ENCODE measurements at regions not wholly inside any gene's neighbourhood (a gene's known extent, or its start where the extent isn't known, plus 50 kb on each side); places are given as distances from the start of the nearest gene placed in this dataset.
A peak's percentile ranks its signal among the peaks of the same experiment; 100 is the strongest.

- no peak overlapping the region for H3K18ac ChIP-seq (ENCODE audit: low read length)
- H2BK5ac ChIP-seq (ENCODE audit: low read length), result no peak overlapping the region
- H4K8ac ChIP-seq (ENCODE audit: low read depth, low read length), result no peak overlapping the region
- H2BK120ac ChIP-seq (ENCODE audit: low read depth, low read length), result no peak overlapping the region
- no peak overlapping the region for H3K4me3 ChIP-seq (ENCODE audit: low read length in 2 of 2)
- no peak overlapping the region for H4K91ac ChIP-seq (ENCODE audit: low read depth, low read length, poor library complexity)
- H3K79me1 ChIP-seq (ENCODE audit: low read depth, low read length), result no peaks in the 10 kb centered on the region
- H2BK12ac ChIP-seq (ENCODE audit: low read length), result no peak overlapping the region
- no peak overlapping the region for H2BK15ac ChIP-seq (ENCODE audit: low read length)
- no CpG with 5 or more reads among the region's 3 CpGs for WGBS, 2 donors (ENCODE audit: extremely low coverage in 2 of 2, insufficient read length in 2 of 2, insufficient replicate concordance in 1 of 2)
- H3K4me2 ChIP-seq (ENCODE audit: insufficient read depth, low read length, poor library complexity, severe bottlenecking), result no peak overlapping the region
- no peaks in the 10 kb centered on the region for H3K27me3 ChIP-seq (ENCODE audit: control insufficient read depth in 3 of 3, insufficient read depth in 3 of 3, low read depth in 1 of 3, low read length in 3 of 3)
- H3K23ac ChIP-seq (ENCODE audit: low read depth, low read length, poor library complexity), result no peak overlapping the region
- no peaks in the 10 kb centered on the region for H3K36me3 ChIP-seq (replicated peaks in 1 of 2; ENCODE audit: control insufficient read depth in 2 of 2, insufficient read depth in 2 of 2, low read length in 2 of 2)
- H3K9ac ChIP-seq (ENCODE audit: low read depth, low read length, poor library complexity), result no peak overlapping the region
- peaks cover 0 to 3% of the 10 kb centered on the region in 2 donors for H3K4me1 ChIP-seq (ENCODE audit: control insufficient read depth in 2 of 2, insufficient read depth in 1 of 2, low read depth in 1 of 2, low read length in 2 of 2)
- H2AK5ac ChIP-seq (ENCODE audit: low read depth, low read length), result no peak overlapping the region
- no peak overlapping the region for H3K4ac ChIP-seq (ENCODE audit: low read length)
- H2AFZ ChIP-seq (ENCODE audit: low read length), result peak overlapping the region; percentile 12
- H3K27ac ChIP-seq (replicated peaks; ENCODE audit: low read length), result no peak overlapping the region
- H3K9me3 ChIP-seq (replicated peaks in 1 of 2; ENCODE audit: control insufficient read depth in 2 of 2, insufficient read depth in 1 of 2, low read depth in 1 of 2, low read length in 2 of 2), result no peaks in the 10 kb centered on the region
- DNase-seq (ENCODE audit: low spot score), result no peak
- H3K14ac ChIP-seq (ENCODE audit: low read length), result no peak overlapping the region
Observed at GRCh38 chr2:8342407-8342806, 339.4 kb upstream of the ID2 start.

GRCh38 chr2:8343031-8343430 lies 338.8 kb upstream of the ID2 start:
- no peak overlapping the region for H3K4me2 ChIP-seq (ENCODE audit: insufficient read depth, low read length, poor library complexity, severe bottlenecking)
- H3K27ac ChIP-seq (replicated peaks; ENCODE audit: low read length), result no peak overlapping the region
- H2BK5ac ChIP-seq (ENCODE audit: low read length), result no peak overlapping the region
- no peaks in the 10 kb centered on the region for H3K27me3 ChIP-seq (ENCODE audit: control insufficient read depth in 3 of 3, insufficient read depth in 3 of 3, low read depth in 1 of 3, low read length in 3 of 3)
- no peak overlapping the region for H2AK5ac ChIP-seq (ENCODE audit: low read depth, low read length)
- H3K14ac ChIP-seq (ENCODE audit: low read length), result no peak overlapping the region
- no peak overlapping the region for H3K9ac ChIP-seq (ENCODE audit: low read depth, low read length, poor library complexity)
- H3K4me3 ChIP-seq (ENCODE audit: low read length in 2 of 2), result no peak overlapping the region
- WGBS, 2 donors (ENCODE audit: extremely low coverage in 2 of 2, insufficient read length in 2 of 2, insufficient replicate concordance in 1 of 2), result no CpG with 5 or more reads among the region's 2 CpGs
- H4K8ac ChIP-seq (ENCODE audit: low read depth, low read length), result no peak overlapping the region
- H2BK12ac ChIP-seq (ENCODE audit: low read length), result no peak overlapping the region
- no peaks in the 10 kb centered on the region for H3K9me3 ChIP-seq (replicated peaks in 1 of 2; ENCODE audit: control insufficient read depth in 2 of 2, insufficient read depth in 1 of 2, low read depth in 1 of 2, low read length in 2 of 2)
- H4K91ac ChIP-seq (ENCODE audit: low read depth, low read length, poor library complexity), result no peak overlapping the region
- peaks cover 0 to 3% of the 10 kb centered on the region in 2 donors for H3K4me1 ChIP-seq (ENCODE audit: control insufficient read depth in 2 of 2, insufficient read depth in 1 of 2, low read depth in 1 of 2, low read length in 2 of 2)
- no peak overlapping the region for H3K18ac ChIP-seq (ENCODE audit: low read length)
- H3K23ac ChIP-seq (ENCODE audit: low read depth, low read length, poor library complexity), result no peak overlapping the region
- no peak overlapping the region for H2BK15ac ChIP-seq (ENCODE audit: low read length)
- DNase-seq (ENCODE audit: low spot score), result no peak
- no peak overlapping the region for H2BK120ac ChIP-seq (ENCODE audit: low read depth, low read length)
- H3K79me1 ChIP-seq (ENCODE audit: low read depth, low read length), result no peaks in the 10 kb centered on the region
- H3K36me3 ChIP-seq (replicated peaks in 1 of 2; ENCODE audit: control insufficient read depth in 2 of 2, insufficient read depth in 2 of 2, low read length in 2 of 2), result no peaks in the 10 kb centered on the region
- no peak overlapping the region for H2AFZ ChIP-seq (ENCODE audit: low read length)
- no peak overlapping the region for H3K4ac ChIP-seq (ENCODE audit: low read length)

- Histone ChIP-seq H2BK15ac (ENCODE audit: low read length) (no peak overlapping the region), H3K27me3 (ENCODE audit: control insufficient read depth in 3 of 3, insufficient read depth in 3 of 3, low read depth in 1 of 3, low read length in 3 of 3) (no peaks in the 10 kb centered on the region), H3K79me1 (ENCODE audit: low read depth, low read length) (no peaks in the 10 kb centered on the region), H3K27ac (replicated peaks; ENCODE audit: low read length) (no peak overlapping the region), H2AK5ac (ENCODE audit: low read depth, low read length) (no peak overlapping the region), H4K91ac (ENCODE audit: low read depth, low read length, poor library complexity) (no peak overlapping the region), H2AFZ (ENCODE audit: low read length) (no peak overlapping the region), H3K4ac (ENCODE audit: low read length) (no peak overlapping the region), H3K23ac (ENCODE audit: low read depth, low read length, poor library complexity) (no peak overlapping the region), H2BK120ac (ENCODE audit: low read depth, low read length) (no peak overlapping the region), H4K8ac (ENCODE audit: low read depth, low read length) (no peak overlapping the region), H3K4me1 (ENCODE audit: control insufficient read depth in 2 of 2, insufficient read depth in 1 of 2, low read depth in 1 of 2, low read length in 2 of 2) (peaks cover 0 to 3% of the 10 kb centered on the region in 2 donors), H2BK5ac (ENCODE audit: low read length) (no peak overlapping the region), H3K18ac (ENCODE audit: low read length) (no peak overlapping the region), H3K9me3 (replicated peaks in 1 of 2; ENCODE audit: control insufficient read depth in 2 of 2, insufficient read depth in 1 of 2, low read depth in 1 of 2, low read length in 2 of 2) (no peaks in the 10 kb centered on the region), H3K4me3 (ENCODE audit: low read length in 2 of 2) (no peak overlapping the region), H3K9ac (ENCODE audit: low read depth, low read length, poor library complexity) (no peak overlapping the region), H3K4me2 (ENCODE audit: insufficient read depth, low read length, poor library complexity, severe bottlenecking) (no peak overlapping the region), H2BK12ac (ENCODE audit: low read length) (no peak overlapping the region), H3K14ac (ENCODE audit: low read length) (no peak overlapping the region), H3K36me3 (replicated peaks in 1 of 2; ENCODE audit: control insufficient read depth in 2 of 2, insufficient read depth in 2 of 2, low read length in 2 of 2) (no peaks in the 10 kb centered on the region)
- no peak for DNase-seq (ENCODE audit: low spot score)
- no CpG with 5 or more reads among the region's 10 CpGs for WGBS, 2 donors (ENCODE audit: extremely low coverage in 2 of 2, insufficient read length in 2 of 2, insufficient replicate concordance in 1 of 2)
Observed at GRCh38 chr2:8344144-8345097, 337.4 kb upstream of the ID2 start.

GRCh38 chr2:8345200-8345599 lies 336.7 kb upstream of the ID2 start:
- H3K79me1 ChIP-seq (ENCODE audit: low read depth, low read length), result no peaks in the 10 kb centered on the region
- H3K4me2 ChIP-seq (ENCODE audit: insufficient read depth, low read length, poor library complexity, severe bottlenecking), result no peak overlapping the region
- no peak overlapping the region for H4K8ac ChIP-seq (ENCODE audit: low read depth, low read length)
- no peak overlapping the region for H3K9ac ChIP-seq (ENCODE audit: low read depth, low read length, poor library complexity)
- H3K4me1 ChIP-seq (ENCODE audit: control insufficient read depth in 2 of 2, insufficient read depth in 1 of 2, low read depth in 1 of 2, low read length in 2 of 2), result peaks cover 0 to 3% of the 10 kb centered on the region in 2 donors
- no peak overlapping the region for H3K4me3 ChIP-seq (ENCODE audit: low read length in 2 of 2)
- H3K9me3 ChIP-seq (replicated peaks in 1 of 2; ENCODE audit: control insufficient read depth in 2 of 2, insufficient read depth in 1 of 2, low read depth in 1 of 2, low read length in 2 of 2), result no peaks in the 10 kb centered on the region
- H2BK15ac ChIP-seq (ENCODE audit: low read length), result peak overlapping the region; percentile 47
- no peak overlapping the region for H3K23ac ChIP-seq (ENCODE audit: low read depth, low read length, poor library complexity)
- H3K18ac ChIP-seq (ENCODE audit: low read length), result no peak overlapping the region
- no CpG with 5 or more reads among the region's 5 CpGs for WGBS, 2 donors (ENCODE audit: extremely low coverage in 2 of 2, insufficient read length in 2 of 2, insufficient replicate concordance in 1 of 2)
- H2AK5ac ChIP-seq (ENCODE audit: low read depth, low read length), result no peak overlapping the region
- no peak overlapping the region for H2BK5ac ChIP-seq (ENCODE audit: low read length)
- H2BK12ac ChIP-seq (ENCODE audit: low read length), result no peak overlapping the region
- no peaks in the 10 kb centered on the region for H3K27me3 ChIP-seq (ENCODE audit: control insufficient read depth in 3 of 3, insufficient read depth in 3 of 3, low read depth in 1 of 3, low read length in 3 of 3)
- H3K36me3 ChIP-seq (replicated peaks in 1 of 2; ENCODE audit: control insufficient read depth in 2 of 2, insufficient read depth in 2 of 2, low read length in 2 of 2), result no peaks in the 10 kb centered on the region
- H3K14ac ChIP-seq (ENCODE audit: low read length), result no peak overlapping the region
- no peak overlapping the region for H3K4ac ChIP-seq (ENCODE audit: low read length)
- DNase-seq (ENCODE audit: low spot score), result no peak
- H3K27ac ChIP-seq (replicated peaks; ENCODE audit: low read length), result no peak overlapping the region
- H2BK120ac ChIP-seq (ENCODE audit: low read depth, low read length), result no peak overlapping the region
- no peak overlapping the region for H2AFZ ChIP-seq (ENCODE audit: low read length)
- H4K91ac ChIP-seq (ENCODE audit: low read depth, low read length, poor library complexity), result no peak overlapping the region

Measured in neuronal stem cell (in vitro differentiated cells).